Endodermal cell (in vitro differentiated cells): ENCODE measurements at regions not wholly inside any gene's neighbourhood (a gene's known extent, or its start where the extent isn't known, plus 50 kb on each side); places are given as distances from the start of the nearest gene placed in this dataset.

Source experiments
- DNase-seq: peaks from one replicate; pipeline ENCODE4 v3.0.0-alpha.2; 2017
- H3K27ac ChIP-seq: 2 replicates; pipeline ENCODE4 v1.5.1; 2013; ENCODE audit warnings: mild to moderate bottlenecking, low read depth, low read length, moderate library complexity
- H3K27me3 ChIP-seq: 2 replicates; pipeline ENCODE4 v1.6.1; 2013; ENCODE audit warnings: mild to moderate bottlenecking, low read length, moderate library complexity; ENCODE audit not compliant: insufficient read depth, control insufficient read depth, poor library complexity, severe bottlenecking
- H3K36me3 ChIP-seq: 2 replicates; pipeline ENCODE4 v1.7.0; 2013; ENCODE audit warnings: mild to moderate bottlenecking, low read length, moderate library complexity; ENCODE audit not compliant: control insufficient read depth, insufficient read depth
- H3K4me1 ChIP-seq: one replicate; pipeline ENCODE4 v1.7.0; 2013; ENCODE audit warnings: low read length; ENCODE audit not compliant: control insufficient read depth, insufficient read depth
- H3K4me3 ChIP-seq: 2 replicates; pipeline ENCODE4 v1.5.1; 2013; ENCODE audit warnings: mild to moderate bottlenecking, low read length, moderate library complexity
- H3K9ac ChIP-seq: 2 replicates; pipeline ENCODE4 v1.6.1; 2013; ENCODE audit warnings: mild to moderate bottlenecking, low read length, moderate library complexity; ENCODE audit not compliant: poor library complexity, severe bottlenecking; ENCODE audit errors: extremely low read depth
- H3K9me3 ChIP-seq: 2 replicates; pipeline ENCODE4 v1.6.1; 2013; ENCODE audit warnings: mild to moderate bottlenecking, low read length, moderate library complexity; ENCODE audit not compliant: control insufficient read depth
- H3K27ac Mint-ChIP-seq: 2 replicates; pipeline ENCODE4 v1.8.0; 2020; ENCODE audit warnings: mixed read lengths
- H3K27me3 Mint-ChIP-seq: 2 replicates; pipeline ENCODE4 v1.8.0; 2021; ENCODE audit warnings: mild to moderate bottlenecking, mixed read lengths; ENCODE audit not compliant: insufficient read depth
- H3K36me3 Mint-ChIP-seq: 2 replicates; pipeline ENCODE4 v1.8.0; 2020; ENCODE audit warnings: low read depth, mixed read lengths
- H3K4me1 Mint-ChIP-seq: 2 replicates; pipeline ENCODE4 v1.8.0; 2020; ENCODE audit warnings: mixed read lengths
- H3K4me3 Mint-ChIP-seq: 2 replicates; pipeline ENCODE4 v1.8.0; 2020; ENCODE audit warnings: mild to moderate bottlenecking, moderate library complexity, mixed read lengths
- H3K9me3 Mint-ChIP-seq: 2 replicates; pipeline ENCODE4 v1.8.0; 2020; ENCODE audit warnings: mild to moderate bottlenecking, mixed read lengths
- WGBS, 2 experiments: methylation state at CpG; one replicate each; pipeline versions ENCODE4 v1.1.5 to v1.1.7; 2013; ENCODE audit warnings: missing lambda C conversion rate in 2 of 2, mixed read lengths in 1 of 2; ENCODE audit not compliant: insufficient coverage in 1 of 2, insufficient read length in 1 of 2; 5-methylcytosine and 5-hydroxymethylcytosine counted together
- TF ChIP-seq, protein P1 (sequence below): fragments of 200-600 bp; sonication (generic); conservative IDR thresholded peaks from 2 replicates; pipeline ENCODE4 v1.5.0; 2021; ENCODE audit warnings: antibody characterized with exemption, mild to moderate bottlenecking

DNA sequence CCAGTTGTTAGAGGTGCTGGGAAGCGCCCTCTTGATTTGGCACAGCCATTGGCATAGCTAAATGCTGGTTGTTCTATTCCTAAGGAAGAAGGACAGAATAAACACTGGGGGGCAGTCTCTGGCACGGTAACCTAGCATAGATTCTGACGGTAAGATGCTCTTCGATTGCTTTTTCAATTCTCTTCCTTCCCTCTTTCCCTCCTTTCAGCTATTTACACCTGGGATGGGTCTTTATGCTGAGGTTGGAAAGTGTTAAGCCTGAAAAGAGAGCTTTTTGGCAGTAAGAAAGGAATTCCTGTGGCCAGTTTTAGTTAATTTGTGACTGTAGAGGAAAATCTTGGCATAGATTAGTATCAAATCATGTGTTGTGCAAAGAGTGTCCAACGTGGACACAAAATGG, 162.8 kb downstream of the SNAPC1 start:
- H3K27ac Mint-ChIP-seq: no peak overlapping the region
- TF ChIP-seq, protein P1, sequence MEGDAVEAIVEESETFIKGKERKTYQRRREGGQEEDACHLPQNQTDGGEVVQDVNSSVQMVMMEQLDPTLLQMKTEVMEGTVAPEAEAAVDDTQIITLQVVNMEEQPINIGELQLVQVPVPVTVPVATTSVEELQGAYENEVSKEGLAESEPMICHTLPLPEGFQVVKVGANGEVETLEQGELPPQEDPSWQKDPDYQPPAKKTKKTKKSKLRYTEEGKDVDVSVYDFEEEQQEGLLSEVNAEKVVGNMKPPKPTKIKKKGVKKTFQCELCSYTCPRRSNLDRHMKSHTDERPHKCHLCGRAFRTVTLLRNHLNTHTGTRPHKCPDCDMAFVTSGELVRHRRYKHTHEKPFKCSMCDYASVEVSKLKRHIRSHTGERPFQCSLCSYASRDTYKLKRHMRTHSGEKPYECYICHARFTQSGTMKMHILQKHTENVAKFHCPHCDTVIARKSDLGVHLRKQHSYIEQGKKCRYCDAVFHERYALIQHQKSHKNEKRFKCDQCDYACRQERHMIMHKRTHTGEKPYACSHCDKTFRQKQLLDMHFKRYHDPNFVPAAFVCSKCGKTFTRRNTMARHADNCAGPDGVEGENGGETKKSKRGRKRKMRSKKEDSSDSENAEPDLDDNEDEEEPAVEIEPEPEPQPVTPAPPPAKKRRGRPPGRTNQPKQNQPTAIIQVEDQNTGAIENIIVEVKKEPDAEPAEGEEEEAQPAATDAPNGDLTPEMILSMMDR: peak; percentile 73

GRCh38 chr14:61925732-61926435, 163.7 kb downstream of the SNAPC1 start:
- WGBS, 2 experiments: 94 to 100% methylated on average over 1 of the region's 1 CpG
- Histone ChIP-seq H3K36me3 (no peaks in the 10 kb centered on the region), H3K27ac (no peak overlapping the region), H3K9me3 (no peaks in the 10 kb centered on the region), H3K9ac (no peak overlapping the region), H3K4me1 (peaks cover 9% of the 10 kb centered on the region), H3K27me3 (no peaks in the 10 kb centered on the region), H3K4me3 (no peak overlapping the region)
- no peak for DNase-seq
- Mint-ChIP-seq H3K4me3 (no peak overlapping the region), H3K9me3 (no peaks in the 10 kb centered on the region), H3K4me1 (peaks cover 33% of the 10 kb centered on the region), H3K27ac (no peak overlapping the region), H3K36me3 (no peaks in the 10 kb centered on the region), H3K27me3 (no peaks in the 10 kb centered on the region)
- TF ChIP-seq, protein P1: no peak

More for the DNA sequence above, 162.8 kb downstream of the SNAPC1 start:
- Mint-ChIP-seq H3K27me3 (no peaks in the 10 kb centered on the region), H3K4me3 (no peak overlapping the region), H3K36me3 (no peaks in the 10 kb centered on the region), H3K9me3 (no peaks in the 10 kb centered on the region), H3K4me1 (peaks cover 24% of the 10 kb centered on the region)
- peak; percentile 67 for DNase-seq
- H3K27ac ChIP-seq: no peak overlapping the region
- H3K4me3 ChIP-seq: no peak overlapping the region
- H3K27me3 ChIP-seq: no peaks in the 10 kb centered on the region
- 53 to 67% methylated on average over 1 to 5 of the region's 5 CpGs for WGBS, 2 experiments
- no peak overlapping the region for H3K9ac ChIP-seq
- H3K4me1 ChIP-seq: peaks cover 9% of the 10 kb centered on the region
- no peaks in the 10 kb centered on the region for H3K36me3 ChIP-seq
- H3K9me3 ChIP-seq: no peaks in the 10 kb centered on the region

DNA sequence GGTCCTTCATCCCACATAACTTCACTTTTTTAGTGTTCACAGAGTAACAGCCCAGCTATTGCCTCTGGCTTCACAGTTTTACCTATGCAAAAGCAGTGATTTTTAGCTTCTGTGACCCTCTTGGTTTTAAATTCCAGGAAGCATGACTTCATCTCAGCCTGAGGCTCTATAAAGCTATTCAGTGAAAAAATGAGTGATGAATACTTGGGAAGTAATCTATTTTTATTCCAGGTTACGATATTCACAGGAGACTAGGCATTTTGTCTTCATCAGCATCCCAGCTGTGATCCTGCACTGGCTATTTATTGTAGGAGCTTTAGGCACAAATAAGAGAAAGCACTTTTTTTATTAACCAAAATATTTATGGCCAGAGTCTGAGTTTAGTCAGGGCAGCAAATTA, 164.8 kb downstream of the SNAPC1 start:
- Histone ChIP-seq H3K36me3 (no peaks in the 10 kb centered on the region), H3K4me3 (no peak overlapping the region), H3K9me3 (no peaks in the 10 kb centered on the region), H3K27me3 (no peaks in the 10 kb centered on the region), H3K4me1 (peaks cover 9% of the 10 kb centered on the region), H3K9ac (no peak overlapping the region), H3K27ac (no peak overlapping the region)
- 90% methylated on average over 1 of the region's 1 CpG; no CpG with 5 or more reads in 1 of the 2 experiments for WGBS, 2 experiments
- TF ChIP-seq, protein P1: no peak
- no peak overlapping the region for H3K4me3 Mint-ChIP-seq
- H3K4me1 Mint-ChIP-seq: peaks cover 35% of the 10 kb centered on the region
- H3K36me3 Mint-ChIP-seq: no peaks in the 10 kb centered on the region
- no peaks in the 10 kb centered on the region for H3K27me3 Mint-ChIP-seq
- no peak overlapping the region for H3K27ac Mint-ChIP-seq
- no peak for DNase-seq
- H3K9me3 Mint-ChIP-seq: no peaks in the 10 kb centered on the region
